TTC549 (cell line): ENCODE measurements at regions not wholly inside any gene's neighbourhood (a gene's known extent, or its start where the extent isn't known, plus 50 kb on each side); places are given as distances from the start of the nearest gene placed in this dataset.

Experiments
- FAIRE-seq: peaks from 2 replicates; lab custom pipeline; 2012; peaks lifted over from hg19 to GRCh38; lab: Jason Lieb, UNC

- FAIRE-seq: no peak
Measured at GRCh38 chr13:106173346-106173745, 362.1 kb downstream of the EFNB2 start.

- FAIRE-seq: no peak
Measured at GRCh38 chr13:106172176-106172905, 363.1 kb downstream of the EFNB2 start.

- FAIRE-seq: no peak
Measured at GRCh38 chr13:106163426-106163825, 372.0 kb downstream of the EFNB2 start.

- FAIRE-seq: no peak
Measured at GRCh38 chr13:106161146-106161545, 374.3 kb downstream of the EFNB2 start.

- no peak for FAIRE-seq
Measured at GRCh38 chr13:106159295-106160195, 375.9 kb downstream of the EFNB2 start.

GRCh38 chr13:106156468-106156867 lies 379.0 kb downstream of the EFNB2 start:
- FAIRE-seq: no peak

GRCh38 chr13:106155411-106155810 lies 380.1 kb downstream of the EFNB2 start:
- FAIRE-seq: no peak

- FAIRE-seq: no peak
Measured at GRCh38 chr13:106153876-106154275, 381.6 kb downstream of the EFNB2 start.

- no peak for FAIRE-seq
Measured at GRCh38 chr13:106153041-106153440, 382.4 kb downstream of the EFNB2 start.

GRCh38 chr13:106152047-106152446 lies 383.4 kb downstream of the EFNB2 start:
- FAIRE-seq: no peak

GRCh38 chr13:106151056-106151699 lies 384.3 kb downstream of the EFNB2 start:
- no peak for FAIRE-seq

- no peak for FAIRE-seq
Measured at GRCh38 chr13:106145997-106146864, 389.2 kb downstream of the EFNB2 start.

- FAIRE-seq: no peak
Measured at GRCh38 chr13:106145070-106145469, 390.4 kb downstream of the EFNB2 start.

GRCh38 chr13:106143930-106144709 lies 391.3 kb downstream of the EFNB2 start:
- no peak for FAIRE-seq

- no peak for FAIRE-seq
Measured at GRCh38 chr13:106143392-106143791, 392.1 kb downstream of the EFNB2 start.

- no peak for FAIRE-seq
Measured at GRCh38 chr13:106140476-106140875, 395.0 kb downstream of the EFNB2 start.

- no peak for FAIRE-seq
Measured at GRCh38 chr13:106139942-106140341, 395.5 kb downstream of the EFNB2 start.

GRCh38 chr13:106139377-106139776 lies 396.1 kb downstream of the EFNB2 start:
- FAIRE-seq: no peak

- FAIRE-seq: no peak
Measured at GRCh38 chr13:106138620-106139019, 396.8 kb downstream of the EFNB2 start.

GRCh38 chr13:106133025-106133424 lies 402.4 kb downstream of the EFNB2 start:
- no peak for FAIRE-seq

GRCh38 chr13:106132216-106132615 lies 403.2 kb downstream of the EFNB2 start:
- FAIRE-seq: no peak
